ENCODE measurements at regions not wholly inside any gene's neighbourhood (a gene's known extent, or its start where the extent isn't known, plus 50 kb on each side); places are given as distances from the start of the nearest gene placed in this dataset.

DNA sequence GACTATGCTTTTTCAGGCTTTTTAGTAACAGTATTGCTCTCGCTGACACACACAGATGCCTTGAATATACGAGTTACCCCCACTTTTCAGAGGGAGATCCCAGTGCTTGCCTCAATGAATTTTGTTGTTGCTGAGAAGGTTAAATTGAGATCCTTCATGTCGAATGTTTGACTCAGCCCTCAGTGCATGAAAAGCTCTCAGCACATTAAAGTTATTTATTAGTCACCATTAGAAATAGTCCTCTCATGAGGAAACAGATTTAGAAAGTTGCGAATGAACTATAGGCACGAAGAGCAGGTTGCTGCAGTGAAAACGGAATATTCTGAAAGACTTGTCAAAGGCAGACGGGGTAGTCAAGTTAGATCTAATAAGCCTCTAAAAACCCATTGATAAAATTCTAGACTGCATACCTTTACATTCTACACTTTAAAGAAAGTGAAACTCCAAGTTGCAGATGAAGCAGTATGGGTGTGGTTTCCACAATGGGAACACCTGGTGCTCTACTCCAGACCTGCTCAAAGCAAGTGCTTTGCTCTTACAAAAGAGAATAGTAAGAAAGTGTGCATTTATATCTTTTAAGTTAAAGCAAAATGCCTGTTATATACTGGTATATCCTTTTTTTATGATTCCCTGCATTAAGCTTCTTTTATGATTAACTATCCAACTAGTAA lies 238.1 kb downstream of the MAF start:
- TF ChIP-seq, protein P1, sequence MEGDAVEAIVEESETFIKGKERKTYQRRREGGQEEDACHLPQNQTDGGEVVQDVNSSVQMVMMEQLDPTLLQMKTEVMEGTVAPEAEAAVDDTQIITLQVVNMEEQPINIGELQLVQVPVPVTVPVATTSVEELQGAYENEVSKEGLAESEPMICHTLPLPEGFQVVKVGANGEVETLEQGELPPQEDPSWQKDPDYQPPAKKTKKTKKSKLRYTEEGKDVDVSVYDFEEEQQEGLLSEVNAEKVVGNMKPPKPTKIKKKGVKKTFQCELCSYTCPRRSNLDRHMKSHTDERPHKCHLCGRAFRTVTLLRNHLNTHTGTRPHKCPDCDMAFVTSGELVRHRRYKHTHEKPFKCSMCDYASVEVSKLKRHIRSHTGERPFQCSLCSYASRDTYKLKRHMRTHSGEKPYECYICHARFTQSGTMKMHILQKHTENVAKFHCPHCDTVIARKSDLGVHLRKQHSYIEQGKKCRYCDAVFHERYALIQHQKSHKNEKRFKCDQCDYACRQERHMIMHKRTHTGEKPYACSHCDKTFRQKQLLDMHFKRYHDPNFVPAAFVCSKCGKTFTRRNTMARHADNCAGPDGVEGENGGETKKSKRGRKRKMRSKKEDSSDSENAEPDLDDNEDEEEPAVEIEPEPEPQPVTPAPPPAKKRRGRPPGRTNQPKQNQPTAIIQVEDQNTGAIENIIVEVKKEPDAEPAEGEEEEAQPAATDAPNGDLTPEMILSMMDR (IDR thresholded peaks at IDR 0.05; ENCODE audit: low read depth, low read length, missing input control): no peak
- TF ChIP-seq, protein P2, sequence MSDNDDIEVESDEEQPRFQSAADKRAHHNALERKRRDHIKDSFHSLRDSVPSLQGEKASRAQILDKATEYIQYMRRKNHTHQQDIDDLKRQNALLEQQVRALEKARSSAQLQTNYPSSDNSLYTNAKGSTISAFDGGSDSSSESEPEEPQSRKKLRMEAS (IDR thresholded peaks at IDR 0.05): no peak
- TF ChIP-seq, protein P3, sequence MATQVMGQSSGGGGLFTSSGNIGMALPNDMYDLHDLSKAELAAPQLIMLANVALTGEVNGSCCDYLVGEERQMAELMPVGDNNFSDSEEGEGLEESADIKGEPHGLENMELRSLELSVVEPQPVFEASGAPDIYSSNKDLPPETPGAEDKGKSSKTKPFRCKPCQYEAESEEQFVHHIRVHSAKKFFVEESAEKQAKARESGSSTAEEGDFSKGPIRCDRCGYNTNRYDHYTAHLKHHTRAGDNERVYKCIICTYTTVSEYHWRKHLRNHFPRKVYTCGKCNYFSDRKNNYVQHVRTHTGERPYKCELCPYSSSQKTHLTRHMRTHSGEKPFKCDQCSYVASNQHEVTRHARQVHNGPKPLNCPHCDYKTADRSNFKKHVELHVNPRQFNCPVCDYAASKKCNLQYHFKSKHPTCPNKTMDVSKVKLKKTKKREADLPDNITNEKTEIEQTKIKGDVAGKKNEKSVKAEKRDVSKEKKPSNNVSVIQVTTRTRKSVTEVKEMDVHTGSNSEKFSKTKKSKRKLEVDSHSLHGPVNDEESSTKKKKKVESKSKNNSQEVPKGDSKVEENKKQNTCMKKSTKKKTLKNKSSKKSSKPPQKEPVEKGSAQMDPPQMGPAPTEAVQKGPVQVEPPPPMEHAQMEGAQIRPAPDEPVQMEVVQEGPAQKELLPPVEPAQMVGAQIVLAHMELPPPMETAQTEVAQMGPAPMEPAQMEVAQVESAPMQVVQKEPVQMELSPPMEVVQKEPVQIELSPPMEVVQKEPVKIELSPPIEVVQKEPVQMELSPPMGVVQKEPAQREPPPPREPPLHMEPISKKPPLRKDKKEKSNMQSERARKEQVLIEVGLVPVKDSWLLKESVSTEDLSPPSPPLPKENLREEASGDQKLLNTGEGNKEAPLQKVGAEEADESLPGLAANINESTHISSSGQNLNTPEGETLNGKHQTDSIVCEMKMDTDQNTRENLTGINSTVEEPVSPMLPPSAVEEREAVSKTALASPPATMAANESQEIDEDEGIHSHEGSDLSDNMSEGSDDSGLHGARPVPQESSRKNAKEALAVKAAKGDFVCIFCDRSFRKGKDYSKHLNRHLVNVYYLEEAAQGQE (IDR thresholded peaks at IDR 0.05): no peak
- TF ChIP-seq YY1 (IDR thresholded peaks at IDR 0.05): no peak
- no peak for TF ChIP-seq RAD21 (IDR thresholded peaks at IDR 0.05)
- no peak for TF ChIP-seq RXRA (IDR thresholded peaks at IDR 0.05)
- TF ChIP-seq, protein P4, sequence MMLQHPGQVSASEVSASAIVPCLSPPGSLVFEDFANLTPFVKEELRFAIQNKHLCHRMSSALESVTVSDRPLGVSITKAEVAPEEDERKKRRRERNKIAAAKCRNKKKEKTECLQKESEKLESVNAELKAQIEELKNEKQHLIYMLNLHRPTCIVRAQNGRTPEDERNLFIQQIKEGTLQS (IDR thresholded peaks at IDR 0.05): no peak
- no peak for TF ChIP-seq FOXA1 (IDR thresholded peaks at IDR 0.05)
- no peak for TF ChIP-seq JUND (IDR thresholded peaks at IDR 0.05)
